Activated CD8-positive, alpha-beta T cell treated with anti-CD3 and anti-CD28 coated beads, Interleukin-2, amount 10 ng/mL, durations not matched to agents 7 days and 5 days (primary cell): ENCODE measurements at regions not wholly inside any gene's neighbourhood (a gene's known extent, or its start where the extent isn't known, plus 50 kb on each side); places are given as distances from the start of the nearest gene placed in this dataset.

Source experiments
- ATAC-seq: fragments of 150-1000 bp; cut with Tn5 transposase; one replicate; pipeline ENCODE4 v1.10.0; 2021; ENCODE audit warnings: moderate library complexity
- CTCF ChIA-PET: fragments of 350-600 bp; sonication (Branson Sonifier 250); formaldehyde crosslinking; loops from one replicate; lab custom pipeline; 2021; ENCODE audit warnings: antibody characterized with exemption; lab: Charles Lee
- POLR2A ChIA-PET: fragments of 350-600 bp; sonication (Branson Sonifier 250); formaldehyde crosslinking; loops from one replicate; lab custom pipeline; 2021; ENCODE audit warnings: antibody characterized with exemption; lab: Charles Lee
- DNase-seq: peaks from one replicate; pipeline ENCODE4 v3.0.0-alpha.2; 2020
- H3K27ac Mint-ChIP-seq: one replicate; pipeline ENCODE4 v1.8.0; 2021; ENCODE audit warnings: mild to moderate bottlenecking, mixed read lengths
- H3K27me3 Mint-ChIP-seq: one replicate; pipeline ENCODE4 v1.8.0; 2021; ENCODE audit warnings: low read depth, mixed read lengths
- H3K36me3 Mint-ChIP-seq: one replicate; pipeline ENCODE4 v1.8.0; 2021; ENCODE audit warnings: low read depth, mixed read lengths
- H3K4me1 Mint-ChIP-seq: one replicate; pipeline ENCODE4 v1.8.0; 2021; ENCODE audit warnings: low read depth, mixed read lengths
- H3K4me3 Mint-ChIP-seq: one replicate; pipeline ENCODE4 v1.8.0; 2021; ENCODE audit warnings: mild to moderate bottlenecking, mixed read lengths
- H3K9me3 Mint-ChIP-seq: one replicate; pipeline ENCODE4 v1.8.0; 2022; ENCODE audit warnings: mixed read lengths; ENCODE audit not compliant: insufficient read depth

- DNase-seq (no peak), ATAC-seq (no peak)
- H3K4me3 Mint-ChIP-seq = no peak overlapping the region
- H3K9me3 Mint-ChIP-seq = peaks cover 4% of the 10 kb centered on the region
- H3K27me3 Mint-ChIP-seq = no peaks in the 10 kb centered on the region
- ChIA-PET CTCF (no interaction called here), POLR2A (no interaction called here)
- peaks cover 67% of the 10 kb centered on the region for H3K36me3 Mint-ChIP-seq
- H3K4me1 Mint-ChIP-seq = peaks cover 57% of the 10 kb centered on the region
- H3K27ac Mint-ChIP-seq = peak overlapping the region; percentile 33
Observed at GRCh38 chr9:91143162-91143561, 218.6 kb downstream of the AUH start.

GRCh38 chr9:91143642-91144041 is 218.1 kb downstream of the AUH start:
- no peak overlapping the region for H3K4me3 Mint-ChIP-seq
- peaks cover 59% of the 10 kb centered on the region for H3K4me1 Mint-ChIP-seq
- H3K9me3 Mint-ChIP-seq = peaks cover 4% of the 10 kb centered on the region
- POLR2A ChIA-PET = no interaction called here
- H3K27me3 Mint-ChIP-seq = no peaks in the 10 kb centered on the region
- ATAC-seq (no peak), DNase-seq (no peak)
- H3K27ac Mint-ChIP-seq = no peak overlapping the region
- CTCF ChIA-PET = no interaction called here
- peaks cover 70% of the 10 kb centered on the region for H3K36me3 Mint-ChIP-seq

GRCh38 chr9:91144769-91145168 is 216.9 kb downstream of the AUH start:
- H3K27ac Mint-ChIP-seq = peak overlapping the region; percentile 71
- DNase-seq (no peak), ATAC-seq (no peak)
- H3K4me3 Mint-ChIP-seq = no peak overlapping the region
- peaks cover 63% of the 10 kb centered on the region for H3K4me1 Mint-ChIP-seq
- peaks cover 8% of the 10 kb centered on the region for H3K9me3 Mint-ChIP-seq
- ChIA-PET POLR2A (no interaction called here), CTCF (no interaction called here)
- H3K27me3 Mint-ChIP-seq = no peaks in the 10 kb centered on the region
- H3K36me3 Mint-ChIP-seq = peaks cover 72% of the 10 kb centered on the region

GRCh38 chr9:91145496-91145895 is 216.2 kb downstream of the AUH start:
- peaks cover 70% of the 10 kb centered on the region for H3K4me1 Mint-ChIP-seq
- POLR2A ChIA-PET = no interaction called here
- peak; percentile 16 for DNase-seq
- peak overlapping the region; percentile 66 for H3K27ac Mint-ChIP-seq
- CTCF ChIA-PET = interaction anchor here (1.7 to 2.4 kb wide), 2 partner anchors 9 to 281 kb away, joined by 5 read pairs; no protein-coding TSS in a partner anchor
- no peak for ATAC-seq
- no peak overlapping the region for H3K4me3 Mint-ChIP-seq
- no peaks in the 10 kb centered on the region for H3K27me3 Mint-ChIP-seq
- H3K36me3 Mint-ChIP-seq = peaks cover 79% of the 10 kb centered on the region
- peaks cover 11% of the 10 kb centered on the region for H3K9me3 Mint-ChIP-seq

- H3K4me3 Mint-ChIP-seq = no peak overlapping the region
- peaks cover 75% of the 10 kb centered on the region for H3K4me1 Mint-ChIP-seq
- peaks cover 84% of the 10 kb centered on the region for H3K36me3 Mint-ChIP-seq
- peak overlapping the region; percentile 89 for H3K27ac Mint-ChIP-seq
- peaks cover 11% of the 10 kb centered on the region for H3K9me3 Mint-ChIP-seq
- ATAC-seq = no peak
- POLR2A ChIA-PET = interaction anchor here (0.6 to 3.5 kb wide), 7 partner anchors 10 to 53 kb away, joined by 3 to 16 read pairs (median 6); no protein-coding TSS in a partner anchor
- CTCF ChIA-PET = interaction anchor here (0.9 to 3.2 kb wide), 12 partner anchors 9 to 280 kb away, joined by 3 to 16 read pairs (median 4); no protein-coding TSS in a partner anchor
- peak; percentile 19 for DNase-seq
- no peaks in the 10 kb centered on the region for H3K27me3 Mint-ChIP-seq
Observed at GRCh38 chr9:91146391-91147019, 215.2 kb downstream of the AUH start.

- H3K9me3 Mint-ChIP-seq = peaks cover 11% of the 10 kb centered on the region
- peaks cover 84% of the 10 kb centered on the region for H3K36me3 Mint-ChIP-seq
- H3K4me3 Mint-ChIP-seq = no peak overlapping the region
- peak overlapping the region; percentile 89 for H3K27ac Mint-ChIP-seq
- H3K4me1 Mint-ChIP-seq = peaks cover 79% of the 10 kb centered on the region
- no peak for ATAC-seq
- ChIA-PET CTCF (interaction anchor here (0.9 to 3.2 kb wide), 12 partner anchors 11 to 279 kb away, joined by 3 to 16 read pairs (median 5); no protein-coding TSS in a partner anchor), POLR2A (interaction anchor here (0.6 to 3.5 kb wide), 11 partner anchors 10 to 276 kb away, joined by 3 to 16 read pairs (median 4); partner anchors contain the start of gene NFIL3)
- no peaks in the 10 kb centered on the region for H3K27me3 Mint-ChIP-seq
- DNase-seq = peak; percentile 19
Observed at GRCh38 chr9:91147079-91147708, 214.5 kb downstream of the AUH start.

GRCh38 chr9:91148306-91148705 is 213.4 kb downstream of the AUH start:
- DNase-seq (peak; percentile 22), ATAC-seq (no peak)
- H3K4me3 Mint-ChIP-seq = peak overlapping the region; percentile 32
- no peaks in the 10 kb centered on the region for H3K27me3 Mint-ChIP-seq
- peaks cover 91% of the 10 kb centered on the region for H3K4me1 Mint-ChIP-seq
- H3K9me3 Mint-ChIP-seq = peaks cover 11% of the 10 kb centered on the region
- H3K36me3 Mint-ChIP-seq = peaks cover 86% of the 10 kb centered on the region
- H3K27ac Mint-ChIP-seq = peak overlapping the region; percentile 89
- ChIA-PET CTCF (interaction anchor here (1.5 to 3.2 kb wide), 4 partner anchors 15 to 59 kb away, joined by 6 to 16 read pairs (median 10); no protein-coding TSS in a partner anchor), POLR2A (interaction anchor here (0.7 to 3.5 kb wide), 5 partner anchors 16 to 274 kb away, joined by 3 to 16 read pairs (median 5); no protein-coding TSS in a partner anchor)

- POLR2A ChIA-PET = interaction anchor here (0.8 to 4.3 kb wide), 16 partner anchors 14 to 273 kb away, joined by 3 to 52 read pairs (median 6); partner anchors contain the start of gene NFIL3
- CTCF ChIA-PET = interaction anchor here (1.0 to 3.7 kb wide), 16 partner anchors 11 to 275 kb away, joined by 3 to 47 read pairs (median 8); no protein-coding TSS in a partner anchor
- peaks cover 87% of the 10 kb centered on the region for H3K36me3 Mint-ChIP-seq
- ATAC-seq (no peak), DNase-seq (peak; percentile 23)
- peaks cover 92% of the 10 kb centered on the region for H3K4me1 Mint-ChIP-seq
- H3K27ac Mint-ChIP-seq = peak overlapping the region; percentile 95
- peak overlapping the region; percentile 53 for H3K4me3 Mint-ChIP-seq
- no peaks in the 10 kb centered on the region for H3K27me3 Mint-ChIP-seq
- H3K9me3 Mint-ChIP-seq = peaks cover 21% of the 10 kb centered on the region
Observed at GRCh38 chr9:91150273-91150997, 211.3 kb downstream of the AUH start.

GRCh38 chr9:91150998-91151717 is 210.6 kb downstream of the AUH start:
- Mint-ChIP-seq H3K4me3 (peak overlapping the region; percentile 53), H3K27ac (peak overlapping the region; percentile 95), H3K9me3 (peaks cover 25% of the 10 kb centered on the region), H3K27me3 (no peaks in the 10 kb centered on the region), H3K36me3 (peaks cover 90% of the 10 kb centered on the region), H3K4me1 (peaks cover 93% of the 10 kb centered on the region)
- DNase-seq (peak; percentile 76), ATAC-seq (peak; percentile 86)
- ChIA-PET CTCF (interaction anchor here (1.0 to 3.7 kb wide), 17 partner anchors 12 to 274 kb away, joined by 3 to 47 read pairs (median 8); no protein-coding TSS in a partner anchor), POLR2A (interaction anchor here (0.6 to 4.3 kb wide), 22 partner anchors 11 to 273 kb away, joined by 3 to 52 read pairs (median 5); partner anchors contain the start of gene NFIL3)

- no peaks in the 10 kb centered on the region for H3K27me3 Mint-ChIP-seq
- peak; percentile 21 for DNase-seq
- H3K4me3 Mint-ChIP-seq = peak overlapping the region; percentile 53
- H3K9me3 Mint-ChIP-seq = peaks cover 28% of the 10 kb centered on the region
- POLR2A ChIA-PET = interaction anchor here (0.6 to 4.3 kb wide), 15 partner anchors 11 to 272 kb away, joined by 3 to 52 read pairs (median 6); partner anchors contain the start of gene NFIL3
- CTCF ChIA-PET = interaction anchor here (1.0 to 3.7 kb wide), 15 partner anchors 12 to 274 kb away, joined by 4 to 47 read pairs (median 8); no protein-coding TSS in a partner anchor
- peaks cover 91% of the 10 kb centered on the region for H3K36me3 Mint-ChIP-seq
- peak overlapping the region; percentile 95 for H3K27ac Mint-ChIP-seq
- peaks cover 93% of the 10 kb centered on the region for H3K4me1 Mint-ChIP-seq
- ATAC-seq = no peak
Observed at GRCh38 chr9:91151718-91152095, 210.0 kb downstream of the AUH start.
